HG02840 (cell line): ENCODE measurements at regions not wholly inside any gene's neighbourhood (a gene's known extent, or its start where the extent isn't known, plus 50 kb on each side); places are given as distances from the start of the nearest gene placed in this dataset.

Experiments used
- ATAC-seq: cut with Tn5 transposase; IDR thresholded peaks from one replicate; pipeline ENCODE4 v1.9.1; 2021; ENCODE audit warnings: mild to moderate bottlenecking, moderate library complexity, moderate number of reproducible peaks; ENCODE audit not compliant: unreplicated experiment, low FRiP score

DNA sequence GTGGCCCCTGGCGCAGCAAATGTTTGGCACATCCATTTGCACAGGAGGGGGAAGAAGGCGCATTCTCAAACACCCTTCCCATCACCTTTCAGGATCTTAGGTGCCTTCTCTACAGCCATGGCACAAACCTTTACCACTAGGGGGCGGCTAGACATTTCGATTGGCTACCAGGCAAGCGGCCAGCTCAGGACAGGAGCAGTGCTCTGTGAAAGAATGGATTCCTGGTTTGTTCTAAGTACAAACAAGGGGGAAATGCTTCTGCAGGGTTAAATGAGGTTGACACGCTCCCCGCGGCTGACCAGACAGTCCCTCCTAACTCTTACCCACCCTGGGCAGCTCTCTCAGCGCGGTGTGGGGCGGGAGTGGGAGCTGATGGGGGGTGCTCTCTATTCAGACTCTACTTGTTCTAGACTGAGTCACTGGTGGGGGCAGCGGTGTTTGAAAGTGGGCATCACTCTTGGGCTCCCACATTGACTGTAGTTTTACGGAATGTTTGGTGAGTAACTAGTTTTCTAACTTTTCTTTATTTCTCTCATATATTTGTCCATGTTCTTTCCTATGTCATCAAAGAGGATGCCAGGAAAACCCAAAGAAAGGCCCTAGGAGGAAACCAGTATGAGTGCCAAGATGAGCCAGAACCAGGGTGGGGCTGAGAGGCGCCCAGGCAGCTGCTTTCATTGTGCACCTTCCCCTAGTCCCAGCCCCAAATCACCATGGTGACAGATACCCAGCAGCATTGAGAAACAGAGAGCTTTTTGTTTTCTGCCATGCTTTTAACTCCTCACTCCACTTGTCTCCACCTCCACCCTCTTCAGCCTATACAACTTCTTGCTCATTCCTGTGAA, 61.4 kb upstream of the GPR158 start:
- no peak for ATAC-seq

DNA sequence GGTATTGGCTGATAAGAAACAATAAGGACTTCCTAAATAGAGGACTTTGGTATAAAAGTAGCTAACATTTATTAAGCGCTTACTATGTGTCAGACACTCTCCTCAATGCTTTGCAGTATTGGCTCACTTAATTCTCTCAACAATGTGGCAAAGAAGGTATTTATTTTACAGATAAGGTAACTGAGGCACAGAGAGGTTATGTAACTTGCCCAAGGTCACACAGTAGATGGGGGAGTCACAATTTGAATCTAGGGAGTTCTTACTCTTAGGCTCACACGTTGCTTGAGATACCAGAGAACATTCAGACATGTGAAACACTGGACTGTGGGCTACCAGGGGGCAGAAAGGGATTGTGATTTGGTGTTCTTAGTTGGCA, 60.8 kb upstream of the GPR158 start:
- ATAC-seq: no peak

DNA sequence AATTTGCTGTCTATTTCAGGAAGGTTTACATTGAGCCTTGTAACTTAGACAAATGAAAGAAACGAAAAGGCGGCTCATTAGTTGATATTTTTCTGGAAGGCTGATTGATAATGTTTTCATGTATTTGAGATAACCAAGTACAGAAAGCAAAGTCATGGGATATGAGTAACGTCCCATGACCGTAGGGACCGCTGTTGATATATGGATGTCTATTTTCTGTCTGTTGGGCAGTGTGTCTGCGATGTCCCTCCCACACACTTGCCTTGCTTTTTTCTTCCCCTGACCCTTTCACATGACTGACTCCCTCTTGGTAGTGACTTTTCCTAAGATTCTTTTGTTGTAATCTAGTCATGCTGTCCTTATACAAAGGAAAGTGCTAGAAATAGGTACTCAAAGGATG, 57.0 kb upstream of the GPR158 start:
- ATAC-seq: no peak

DNA sequence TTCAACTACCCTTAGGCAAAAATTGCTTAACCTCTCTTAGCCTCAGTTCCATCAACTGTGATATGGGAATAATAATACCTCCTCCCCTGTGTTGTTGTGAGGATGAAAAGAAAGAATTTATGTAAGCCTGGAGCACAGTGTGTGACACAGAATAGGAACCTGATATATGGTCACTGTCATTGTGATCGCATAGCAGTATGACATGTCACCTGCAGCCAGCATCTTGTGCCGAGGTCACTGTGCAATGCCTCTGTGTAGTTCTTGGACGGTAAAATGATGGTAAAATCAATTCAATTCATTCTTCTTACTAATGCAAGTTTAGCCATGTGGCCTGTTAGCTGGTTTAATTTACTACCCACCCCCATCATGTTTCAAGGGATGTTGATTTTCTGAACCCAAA, 54.6 kb upstream of the GPR158 start:
- ATAC-seq: no peak
